WTC11 (cell line): ENCODE measurements at regions not wholly inside any gene's neighbourhood (a gene's known extent, or its start where the extent isn't known, plus 50 kb on each side); places are given as distances from the start of the nearest gene placed in this dataset.

ENCODE experiments used
- ATAC-seq: fragments of 200-7000 bp; cut with Tn5 transposase; 2 replicates; pipeline ENCODE4 v1.10.0; 2021; ENCODE audit warnings: mild to moderate bottlenecking, moderate library complexity
- CTCF ChIA-PET: fragments of 300-600 bp; sonication (Branson Sonifier 250); formaldehyde crosslinking; loops from one replicate; lab custom pipeline; 2021; ENCODE audit warnings: antibody characterized with exemption; lab: Charles Lee
- POLR2A ChIA-PET: fragments of 350-600 bp; sonication (Branson Sonifier 250); formaldehyde crosslinking; loops from one replicate; lab custom pipeline; 2021; ENCODE audit warnings: antibody characterized with exemption; lab: Charles Lee
- DNase-seq: peaks from one replicate; pipeline ENCODE4 v3.0.0; 2021; ENCODE audit warnings: low spot score
- H3K27ac Mint-ChIP-seq: 2 replicates; pipeline ENCODE4 v1.8.0; 2021; ENCODE audit warnings: mixed read lengths
- H3K27me3 Mint-ChIP-seq: 2 replicates; pipeline ENCODE4 v1.8.0; 2021; ENCODE audit warnings: low read depth, mild to moderate bottlenecking, moderate library complexity, mixed read lengths
- H3K36me3 Mint-ChIP-seq: 2 replicates; pipeline ENCODE4 v1.8.0; 2021; ENCODE audit warnings: mixed read lengths
- H3K4me1 Mint-ChIP-seq: 2 replicates; pipeline ENCODE4 v1.8.0; 2022; ENCODE audit warnings: mixed read lengths
- H3K4me3 Mint-ChIP-seq: 2 replicates; pipeline ENCODE4 v1.8.0; 2021; ENCODE audit warnings: mild to moderate bottlenecking, moderate library complexity, mixed read lengths
- H3K9me3 Mint-ChIP-seq: 2 replicates; pipeline ENCODE4 v1.8.0; 2021; ENCODE audit warnings: mixed read lengths
- ATF1 ChIP-seq: sonication (generic); formaldehyde crosslinking; IDR thresholded peaks from 2 replicates; pipeline ENCODE4 v1.8.1; 2023; ENCODE audit warnings: mild to moderate bottlenecking, moderate library complexity, missing genetic modification reagents
- ATF2 ChIP-seq: sonication (generic); formaldehyde crosslinking; IDR thresholded peaks from 2 replicates; pipeline ENCODE4 v1.8.1; 2022; ENCODE audit warnings: low read depth, missing genetic modification reagents, borderline replicate concordance
- CREB1 ChIP-seq: sonication (generic); formaldehyde crosslinking; IDR thresholded peaks from 2 replicates; pipeline ENCODE4 v1.8.0; 2023; ENCODE audit warnings: mild to moderate bottlenecking, missing genetic modification reagents
- EMX1 ChIP-seq: fragments of 250-450 bp; sonication (Bioruptor Pico); IDR thresholded peaks from 2 replicates; pipeline ENCODE4 v1.8.0; 2021; ENCODE audit warnings: mild to moderate bottlenecking
- ETV6 ChIP-seq: sonication (generic); formaldehyde crosslinking; IDR thresholded peaks from 2 replicates; pipeline ENCODE4 v1.8.1; 2022; ENCODE audit warnings: mild to moderate bottlenecking, missing genetic modification reagents
- FOXP1 ChIP-seq: sonication (generic); formaldehyde crosslinking; IDR thresholded peaks from 2 replicates; pipeline ENCODE4 v1.8.0; 2022; ENCODE audit warnings: missing genetic modification reagents, mild to moderate bottlenecking, moderate library complexity, borderline replicate concordance
- GABPB1 ChIP-seq: sonication (generic); formaldehyde crosslinking; IDR thresholded peaks from 2 replicates; pipeline ENCODE4 v1.8.1; 2023; ENCODE audit warnings: mild to moderate bottlenecking, missing genetic modification reagents
- MYBL2 ChIP-seq: sonication (generic); formaldehyde crosslinking; IDR thresholded peaks from 2 replicates; pipeline ENCODE4 v1.8.1; 2023; ENCODE audit warnings: mild to moderate bottlenecking, moderate library complexity, missing genetic modification reagents
- NFATC4 ChIP-seq: fragments of 250-450 bp; sonication (Bioruptor Pico); IDR thresholded peaks from 2 replicates; pipeline ENCODE4 v1.9.0; 2021; ENCODE audit warnings: mild to moderate bottlenecking
- NFE2L1 ChIP-seq: sonication (generic); formaldehyde crosslinking; IDR thresholded peaks from 2 replicates; pipeline ENCODE4 v1.8.1; 2023; ENCODE audit warnings: missing genetic modification reagents
- NFYB ChIP-seq: sonication (generic); formaldehyde crosslinking; conservative IDR thresholded peaks from 2 replicates; pipeline ENCODE4 v1.8.0; 2022; ENCODE audit warnings: low read depth, missing genetic modification reagents
- ZBTB21 ChIP-seq: sonication (generic); formaldehyde crosslinking; IDR thresholded peaks from 2 replicates; pipeline ENCODE4 v1.8.1; 2023; ENCODE audit warnings: mild to moderate bottlenecking, missing genetic modification reagents, borderline replicate concordance
- ZBTB43 ChIP-seq: sonication (generic); formaldehyde crosslinking; IDR thresholded peaks from 2 replicates; pipeline ENCODE4 v1.8.1; 2023; ENCODE audit warnings: mild to moderate bottlenecking, missing genetic modification reagents
- ZMAT4 ChIP-seq: fragments of 250-450 bp; sonication (Bioruptor Pico); IDR thresholded peaks from 2 replicates; pipeline ENCODE4 v1.9.0; 2021; ENCODE audit warnings: mild to moderate bottlenecking
- ZNF425 ChIP-seq: fragments of 250-450 bp; sonication (Bioruptor Pico); conservative IDR thresholded peaks from 2 replicates; pipeline ENCODE4 v1.9.0; 2021; ENCODE audit warnings: mild to moderate bottlenecking
- TF ChIP-seq, protein P1 (sequence below): sonication (generic); formaldehyde crosslinking; IDR thresholded peaks from 2 replicates; pipeline ENCODE4 v1.8.0; 2023; ENCODE audit warnings: missing genetic modification reagents
- TF ChIP-seq, protein P2 (sequence below): sonication (generic); formaldehyde crosslinking; IDR thresholded peaks from 2 replicates; pipeline ENCODE4 v1.8.0; 2022; ENCODE audit warnings: mild to moderate bottlenecking, missing genetic modification reagents
- TF ChIP-seq, protein P3 (sequence below): sonication (generic); formaldehyde crosslinking; IDR thresholded peaks from 2 replicates; pipeline ENCODE4 v1.8.0; 2023; ENCODE audit warnings: missing genetic modification reagents, mild to moderate bottlenecking, borderline replicate concordance
- TF ChIP-seq, protein P4 (sequence below): sonication (generic); formaldehyde crosslinking; conservative IDR thresholded peaks from 2 replicates; pipeline ENCODE4 v1.8.1; 2023; ENCODE audit warnings: mild to moderate bottlenecking, low read depth, missing genetic modification reagents, moderate library complexity
- TF ChIP-seq, protein P5 (sequence below): sonication (generic); formaldehyde crosslinking; IDR thresholded peaks from 2 replicates; pipeline ENCODE4 v1.8.1; 2022; ENCODE audit warnings: missing genetic modification reagents, borderline replicate concordance

GRCh38 chr14:49463146-49463545, 123.0 kb downstream of the RPS29 start:
- TF ChIP-seq, protein P1, sequence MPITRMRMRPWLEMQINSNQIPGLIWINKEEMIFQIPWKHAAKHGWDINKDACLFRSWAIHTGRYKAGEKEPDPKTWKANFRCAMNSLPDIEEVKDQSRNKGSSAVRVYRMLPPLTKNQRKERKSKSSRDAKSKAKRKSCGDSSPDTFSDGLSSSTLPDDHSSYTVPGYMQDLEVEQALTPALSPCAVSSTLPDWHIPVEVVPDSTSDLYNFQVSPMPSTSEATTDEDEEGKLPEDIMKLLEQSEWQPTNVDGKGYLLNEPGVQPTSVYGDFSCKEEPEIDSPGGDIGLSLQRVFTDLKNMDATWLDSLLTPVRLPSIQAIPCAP (CRISPR knock-in tag): no peak
- TF ChIP-seq, protein P2, sequence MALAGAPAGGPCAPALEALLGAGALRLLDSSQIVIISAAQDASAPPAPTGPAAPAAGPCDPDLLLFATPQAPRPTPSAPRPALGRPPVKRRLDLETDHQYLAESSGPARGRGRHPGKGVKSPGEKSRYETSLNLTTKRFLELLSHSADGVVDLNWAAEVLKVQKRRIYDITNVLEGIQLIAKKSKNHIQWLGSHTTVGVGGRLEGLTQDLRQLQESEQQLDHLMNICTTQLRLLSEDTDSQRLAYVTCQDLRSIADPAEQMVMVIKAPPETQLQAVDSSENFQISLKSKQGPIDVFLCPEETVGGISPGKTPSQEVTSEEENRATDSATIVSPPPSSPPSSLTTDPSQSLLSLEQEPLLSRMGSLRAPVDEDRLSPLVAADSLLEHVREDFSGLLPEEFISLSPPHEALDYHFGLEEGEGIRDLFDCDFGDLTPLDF (CRISPR knock-in tag): no peak
- TF ChIP-seq, protein P3, sequence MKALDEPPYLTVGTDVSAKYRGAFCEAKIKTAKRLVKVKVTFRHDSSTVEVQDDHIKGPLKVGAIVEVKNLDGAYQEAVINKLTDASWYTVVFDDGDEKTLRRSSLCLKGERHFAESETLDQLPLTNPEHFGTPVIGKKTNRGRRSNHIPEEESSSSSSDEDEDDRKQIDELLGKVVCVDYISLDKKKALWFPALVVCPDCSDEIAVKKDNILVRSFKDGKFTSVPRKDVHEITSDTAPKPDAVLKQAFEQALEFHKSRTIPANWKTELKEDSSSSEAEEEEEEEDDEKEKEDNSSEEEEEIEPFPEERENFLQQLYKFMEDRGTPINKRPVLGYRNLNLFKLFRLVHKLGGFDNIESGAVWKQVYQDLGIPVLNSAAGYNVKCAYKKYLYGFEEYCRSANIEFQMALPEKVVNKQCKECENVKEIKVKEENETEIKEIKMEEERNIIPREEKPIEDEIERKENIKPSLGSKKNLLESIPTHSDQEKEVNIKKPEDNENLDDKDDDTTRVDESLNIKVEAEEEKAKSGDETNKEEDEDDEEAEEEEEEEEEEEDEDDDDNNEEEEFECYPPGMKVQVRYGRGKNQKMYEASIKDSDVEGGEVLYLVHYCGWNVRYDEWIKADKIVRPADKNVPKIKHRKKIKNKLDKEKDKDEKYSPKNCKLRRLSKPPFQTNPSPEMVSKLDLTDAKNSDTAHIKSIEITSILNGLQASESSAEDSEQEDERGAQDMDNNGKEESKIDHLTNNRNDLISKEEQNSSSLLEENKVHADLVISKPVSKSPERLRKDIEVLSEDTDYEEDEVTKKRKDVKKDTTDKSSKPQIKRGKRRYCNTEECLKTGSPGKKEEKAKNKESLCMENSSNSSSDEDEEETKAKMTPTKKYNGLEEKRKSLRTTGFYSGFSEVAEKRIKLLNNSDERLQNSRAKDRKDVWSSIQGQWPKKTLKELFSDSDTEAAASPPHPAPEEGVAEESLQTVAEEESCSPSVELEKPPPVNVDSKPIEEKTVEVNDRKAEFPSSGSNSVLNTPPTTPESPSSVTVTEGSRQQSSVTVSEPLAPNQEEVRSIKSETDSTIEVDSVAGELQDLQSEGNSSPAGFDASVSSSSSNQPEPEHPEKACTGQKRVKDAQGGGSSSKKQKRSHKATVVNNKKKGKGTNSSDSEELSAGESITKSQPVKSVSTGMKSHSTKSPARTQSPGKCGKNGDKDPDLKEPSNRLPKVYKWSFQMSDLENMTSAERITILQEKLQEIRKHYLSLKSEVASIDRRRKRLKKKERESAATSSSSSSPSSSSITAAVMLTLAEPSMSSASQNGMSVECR (CRISPR knock-in tag): no peak
- TF ChIP-seq, protein P4, sequence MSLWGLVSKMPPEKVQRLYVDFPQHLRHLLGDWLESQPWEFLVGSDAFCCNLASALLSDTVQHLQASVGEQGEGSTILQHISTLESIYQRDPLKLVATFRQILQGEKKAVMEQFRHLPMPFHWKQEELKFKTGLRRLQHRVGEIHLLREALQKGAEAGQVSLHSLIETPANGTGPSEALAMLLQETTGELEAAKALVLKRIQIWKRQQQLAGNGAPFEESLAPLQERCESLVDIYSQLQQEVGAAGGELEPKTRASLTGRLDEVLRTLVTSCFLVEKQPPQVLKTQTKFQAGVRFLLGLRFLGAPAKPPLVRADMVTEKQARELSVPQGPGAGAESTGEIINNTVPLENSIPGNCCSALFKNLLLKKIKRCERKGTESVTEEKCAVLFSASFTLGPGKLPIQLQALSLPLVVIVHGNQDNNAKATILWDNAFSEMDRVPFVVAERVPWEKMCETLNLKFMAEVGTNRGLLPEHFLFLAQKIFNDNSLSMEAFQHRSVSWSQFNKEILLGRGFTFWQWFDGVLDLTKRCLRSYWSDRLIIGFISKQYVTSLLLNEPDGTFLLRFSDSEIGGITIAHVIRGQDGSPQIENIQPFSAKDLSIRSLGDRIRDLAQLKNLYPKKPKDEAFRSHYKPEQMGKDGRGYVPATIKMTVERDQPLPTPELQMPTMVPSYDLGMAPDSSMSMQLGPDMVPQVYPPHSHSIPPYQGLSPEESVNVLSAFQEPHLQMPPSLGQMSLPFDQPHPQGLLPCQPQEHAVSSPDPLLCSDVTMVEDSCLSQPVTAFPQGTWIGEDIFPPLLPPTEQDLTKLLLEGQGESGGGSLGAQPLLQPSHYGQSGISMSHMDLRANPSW (CRISPR knock-in tag): no peak
- TF ChIP-seq ATF2 (CRISPR knock-in tag) (no peak), ETV6 (CRISPR knock-in tag) (no peak), NFATC4 (CRISPR knock-in tag) (no peak), GABPB1 (CRISPR knock-in tag) (no peak), NFYB (CRISPR knock-in tag) (no peak), EMX1 (CRISPR knock-in tag) (no peak), ZMAT4 (no peak), ZBTB21 (CRISPR knock-in tag) (no peak), ZNF425 (CRISPR knock-in tag) (no peak), CREB1 (CRISPR knock-in tag) (no peak), MYBL2 (CRISPR knock-in tag) (no peak), NFE2L1 (CRISPR knock-in tag) (no peak), ATF1 (CRISPR knock-in tag) (no peak), FOXP1 (CRISPR knock-in tag) (no peak), ZBTB43 (no peak)
- TF ChIP-seq, protein P5, sequence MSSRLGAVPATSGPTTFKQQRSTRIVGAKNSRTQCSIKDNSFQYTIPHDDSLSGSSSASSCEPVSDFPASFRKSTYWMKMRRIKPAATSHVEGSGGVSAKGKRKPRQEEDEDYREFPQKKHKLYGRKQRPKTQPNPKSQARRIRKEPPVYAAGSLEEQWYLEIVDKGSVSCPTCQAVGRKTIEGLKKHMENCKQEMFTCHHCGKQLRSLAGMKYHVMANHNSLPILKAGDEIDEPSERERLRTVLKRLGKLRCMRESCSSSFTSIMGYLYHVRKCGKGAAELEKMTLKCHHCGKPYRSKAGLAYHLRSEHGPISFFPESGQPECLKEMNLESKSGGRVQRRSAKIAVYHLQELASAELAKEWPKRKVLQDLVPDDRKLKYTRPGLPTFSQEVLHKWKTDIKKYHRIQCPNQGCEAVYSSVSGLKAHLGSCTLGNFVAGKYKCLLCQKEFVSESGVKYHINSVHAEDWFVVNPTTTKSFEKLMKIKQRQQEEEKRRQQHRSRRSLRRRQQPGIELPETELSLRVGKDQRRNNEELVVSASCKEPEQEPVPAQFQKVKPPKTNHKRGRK (CRISPR knock-in tag): no peak
- Mint-ChIP-seq H3K9me3 (0 out of 2 replicates have a peak, but pooled peaks cover 4% of the 10 kb centered on the region), H3K27ac (no peak overlapping the region), H3K4me1 (peaks cover 25% of the 10 kb centered on the region), H3K4me3 (no peak overlapping the region), H3K27me3 (no peaks in the 10 kb centered on the region), H3K36me3 (no peaks in the 10 kb centered on the region)
- POLR2A ChIA-PET: no interaction called here
- ATAC-seq (no peak), DNase-seq (no peak)
- CTCF ChIA-PET: interaction anchor here (2.9 to 7.4 kb wide), 3 partner anchors 13 to 88 kb away, joined by 52 to 126 read pairs (median 76); no protein-coding TSS in a partner anchor
